ENCODE measurements at regions not wholly inside any gene's neighbourhood (a gene's known extent, or its start where the extent isn't known, plus 50 kb on each side); places are given as distances from the start of the nearest gene placed in this dataset.

GRCh38 chr6:156525541-156525940 lies 251.6 kb upstream of the ARID1B start:
- no peak for TF ChIP-seq EP300 (IDR thresholded peaks at IDR 0.05)
- no peak for TF ChIP-seq POLR2A (IDR thresholded peaks at IDR 0.05)

All from suprapubic skin (tissue), 2 donors.